HT-29 (cell line): ENCODE measurements at regions not wholly inside any gene's neighbourhood (a gene's known extent, or its start where the extent isn't known, plus 50 kb on each side); places are given as distances from the start of the nearest gene placed in this dataset.
A peak's percentile ranks its signal among the peaks of the same experiment; 100 is the strongest.
"Not testable (repeated sequence)": the region's sequence is repeated elsewhere in the genome, so short reads cannot be mapped to it uniquely, and the experiment has no call there.

Experiments
- DNase-seq: peaks from one replicate; pipeline ENCODE4 v3.0.0-alpha.2; 2015; ENCODE audit warnings: low spot score

DNA sequence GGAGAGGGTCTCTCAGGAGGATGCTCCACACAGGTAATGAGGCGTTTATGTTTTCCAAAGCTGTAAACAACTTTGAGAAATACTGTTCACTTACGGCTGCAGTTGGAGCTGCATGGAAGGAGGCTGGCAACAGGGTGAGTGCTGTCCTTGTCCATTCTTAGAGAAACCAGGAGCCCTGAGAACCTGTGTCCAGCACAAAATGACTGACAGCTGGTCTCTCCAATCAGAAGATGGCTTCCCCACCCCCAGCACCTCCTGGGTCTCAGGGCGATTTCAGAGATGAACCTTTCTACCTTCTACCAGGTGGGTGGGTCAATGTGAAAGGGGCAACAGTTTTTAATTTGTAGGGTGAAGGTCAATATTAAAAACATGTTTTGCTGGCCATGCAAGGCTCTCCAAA is 353.6 kb downstream of the NPHP4 start:
- DNase-seq: no peak

DNA sequence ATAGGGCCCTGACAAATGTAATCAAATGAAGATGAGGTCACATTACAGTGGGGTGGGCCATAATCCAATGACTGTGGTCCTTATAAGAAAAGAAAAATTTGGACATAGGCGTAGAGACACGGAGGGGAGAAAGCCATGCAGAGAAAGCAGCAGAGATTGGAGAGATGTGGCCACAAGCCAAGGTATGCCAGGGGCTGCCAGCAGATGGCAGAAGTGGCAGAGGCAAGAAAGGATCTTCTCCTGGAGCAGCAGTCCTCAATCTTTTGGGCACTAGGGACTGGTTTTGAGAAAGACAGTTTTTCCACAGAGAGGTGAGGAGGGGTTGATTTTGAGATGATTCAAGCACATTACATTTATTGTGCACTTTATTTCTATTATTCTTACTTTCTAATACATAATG is 355.1 kb downstream of the NPHP4 start:
- peak; percentile 22 for DNase-seq

DNA sequence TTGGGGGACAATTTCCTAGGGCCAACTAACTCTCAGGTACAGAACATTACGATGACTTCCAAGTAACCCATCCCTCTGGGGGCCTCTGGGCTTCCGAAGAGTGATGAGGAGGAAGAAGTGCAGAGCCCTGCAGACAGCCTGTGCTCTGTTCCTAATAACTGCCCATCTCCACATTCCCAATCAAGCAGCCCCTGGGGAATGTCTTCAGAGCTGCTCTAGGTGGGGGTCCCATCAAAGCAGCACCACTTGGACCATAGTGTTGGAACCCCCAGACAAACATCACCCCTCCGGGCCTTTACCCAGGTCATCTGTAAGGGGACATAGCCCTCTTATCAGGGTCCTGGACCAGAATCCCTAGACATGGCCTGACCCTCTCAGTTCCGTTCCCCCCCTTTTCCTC is 357.3 kb downstream of the NPHP4 start:
- no peak for DNase-seq

DNA sequence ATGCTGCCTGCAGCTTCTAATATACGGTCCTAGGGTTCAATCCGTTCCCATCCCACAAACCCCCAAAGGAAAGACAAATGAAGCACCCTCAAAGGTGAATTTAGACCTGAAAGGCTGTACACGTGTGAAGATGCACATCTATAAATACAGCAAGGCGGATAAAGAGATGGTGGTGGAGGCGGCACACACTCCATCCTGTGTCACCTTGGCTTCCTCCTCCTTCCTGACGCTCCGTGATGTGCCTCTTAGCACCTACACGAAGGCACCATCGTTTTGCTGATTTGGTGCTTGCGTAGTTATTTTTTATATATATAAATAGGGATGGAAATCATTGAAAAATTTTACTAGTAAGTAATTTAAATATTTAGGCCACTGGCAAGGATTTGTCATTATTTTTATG is 359.4 kb downstream of the NPHP4 start:
- no peak for DNase-seq

DNA sequence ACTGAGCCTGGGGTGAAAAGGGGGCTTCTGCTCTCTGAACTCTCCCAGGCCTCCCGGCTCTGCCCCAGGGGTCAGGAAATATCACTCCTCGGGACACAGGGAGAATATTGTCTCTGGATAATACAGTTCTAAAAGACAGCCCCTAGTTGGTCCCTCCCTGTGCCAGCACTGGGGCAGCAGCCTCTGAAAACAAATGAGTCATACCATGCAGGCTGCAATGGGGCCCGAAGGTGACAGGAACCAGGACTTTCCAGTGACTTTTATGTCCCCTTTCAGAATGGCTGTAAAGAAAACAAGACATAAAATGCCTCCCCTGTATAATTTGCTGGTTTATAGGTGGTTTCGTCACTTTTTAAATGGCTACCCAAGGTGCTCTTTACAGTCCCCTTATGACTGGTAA is 360.0 kb downstream of the NPHP4 start:
- DNase-seq: no peak

DNA sequence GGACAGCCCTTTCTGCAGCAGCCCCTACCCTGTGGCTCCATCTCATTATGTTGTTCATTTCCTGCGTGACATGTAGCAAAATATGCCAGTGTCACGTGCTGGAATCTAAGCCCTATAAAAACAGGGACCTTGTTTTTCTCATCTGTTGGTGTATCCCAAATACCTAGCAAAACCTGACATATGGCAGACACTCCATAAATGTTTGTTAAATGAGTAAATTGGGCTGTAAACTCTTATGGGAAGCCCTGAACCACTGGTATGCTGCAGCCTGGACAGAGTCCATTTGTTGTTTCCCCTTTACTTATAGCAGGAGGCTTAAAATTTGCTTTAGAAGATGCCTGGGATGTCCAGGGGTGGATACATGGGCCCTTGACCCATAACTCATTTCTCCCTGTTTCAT is 363.8 kb downstream of the NPHP4 start:
- no peak for DNase-seq

DNA sequence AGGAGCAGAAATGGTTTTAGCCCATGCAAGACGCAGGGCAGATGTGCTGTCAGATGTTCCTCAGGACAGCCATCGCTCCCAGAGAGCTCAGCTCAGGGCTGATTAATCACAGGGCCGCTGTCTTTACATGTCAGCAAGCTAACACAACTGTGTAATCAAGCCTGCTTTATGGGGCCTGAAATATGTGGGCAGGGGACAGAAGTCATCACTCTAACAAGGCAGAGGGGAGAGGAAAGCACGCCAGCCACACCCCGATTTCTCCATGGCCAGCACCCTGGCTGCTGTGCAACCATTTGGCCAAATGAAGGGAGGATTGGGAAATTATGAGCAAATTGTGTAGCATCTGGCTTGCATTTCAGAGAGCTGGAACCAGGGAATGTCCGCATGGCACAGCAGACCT is 368.8 kb downstream of the NPHP4 start:
- no peak for DNase-seq

DNA sequence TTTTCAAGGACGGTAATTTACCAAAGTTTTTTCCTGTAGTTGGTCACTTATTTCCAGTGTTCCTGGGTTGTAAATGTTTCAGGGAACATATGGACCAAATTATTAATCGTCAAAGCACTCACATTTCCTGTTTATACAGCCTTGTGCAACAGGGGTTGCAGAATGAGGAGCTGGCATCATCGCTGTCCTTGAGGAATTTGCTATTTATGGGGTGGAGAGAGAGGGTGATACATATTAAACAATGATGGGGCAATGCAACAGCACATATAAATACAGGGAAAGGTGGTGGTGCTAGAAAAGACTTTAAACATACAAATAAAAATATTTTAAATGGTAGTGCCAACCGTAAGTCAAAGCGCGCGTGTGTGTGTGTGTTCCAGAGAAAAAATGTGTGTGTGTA is 369.8 kb downstream of the NPHP4 start:
- DNase-seq: no peak

DNA sequence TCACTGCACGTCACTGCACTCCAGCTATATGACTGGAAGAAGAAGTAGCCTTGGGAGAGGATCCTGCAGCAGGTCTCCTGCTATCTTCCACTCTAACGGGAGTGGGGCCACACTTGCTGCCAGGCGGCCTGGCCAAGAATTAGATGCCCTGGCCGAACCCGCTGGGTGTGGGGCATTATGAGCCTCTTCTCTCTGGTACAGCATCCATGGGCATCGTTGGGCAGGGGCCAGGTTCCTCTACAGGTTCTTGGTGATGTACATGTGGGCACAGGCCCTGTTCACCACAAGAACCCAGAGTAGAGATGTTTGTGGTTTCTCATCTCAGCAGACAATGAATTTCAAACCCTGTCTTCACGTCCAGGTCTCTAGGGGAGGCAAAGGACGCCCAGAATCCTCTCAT is 370.5 kb downstream of the NPHP4 start:
- DNase-seq: no peak

DNA sequence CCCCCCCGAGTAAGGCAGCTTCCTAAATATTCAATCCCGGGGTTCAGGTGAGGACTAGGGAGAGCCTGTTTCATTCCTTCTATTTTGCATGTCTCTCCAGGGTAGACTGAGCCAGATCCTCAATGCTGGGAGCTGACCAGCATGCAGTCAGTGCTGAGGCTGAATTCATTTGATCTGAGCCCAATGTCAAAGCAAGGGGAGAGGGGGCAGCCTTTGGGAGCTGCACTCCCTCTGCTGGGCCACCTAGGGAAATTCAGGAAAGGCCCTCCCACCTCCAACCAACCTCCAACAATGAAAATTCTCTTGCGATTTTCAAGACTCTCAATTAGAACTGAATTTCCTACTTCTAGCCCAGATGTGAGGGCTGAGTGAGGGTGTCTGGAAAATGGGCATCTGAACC is 371.2 kb downstream of the NPHP4 start:
- peak; percentile 11 for DNase-seq

DNA sequence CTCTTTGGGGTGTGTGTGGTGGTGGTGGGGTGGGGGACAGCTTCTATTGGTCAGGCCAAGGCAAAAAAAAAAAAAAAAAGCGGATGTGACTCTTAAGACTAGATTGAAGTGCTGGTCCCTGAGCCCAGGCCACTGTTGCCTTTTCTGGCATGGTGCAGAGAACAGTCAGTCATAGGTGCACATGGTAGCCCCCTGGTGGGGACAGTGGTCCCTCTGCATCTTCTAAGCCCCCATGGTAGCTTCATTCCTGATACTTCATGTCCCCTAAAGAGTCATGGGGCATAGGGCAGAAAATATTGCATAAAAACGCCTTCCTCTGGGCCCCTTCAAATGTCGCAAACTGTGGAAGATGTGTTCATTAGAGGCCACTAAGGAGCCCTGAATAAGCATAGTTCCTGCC is 371.8 kb downstream of the NPHP4 start:
- DNase-seq: no peak

DNA sequence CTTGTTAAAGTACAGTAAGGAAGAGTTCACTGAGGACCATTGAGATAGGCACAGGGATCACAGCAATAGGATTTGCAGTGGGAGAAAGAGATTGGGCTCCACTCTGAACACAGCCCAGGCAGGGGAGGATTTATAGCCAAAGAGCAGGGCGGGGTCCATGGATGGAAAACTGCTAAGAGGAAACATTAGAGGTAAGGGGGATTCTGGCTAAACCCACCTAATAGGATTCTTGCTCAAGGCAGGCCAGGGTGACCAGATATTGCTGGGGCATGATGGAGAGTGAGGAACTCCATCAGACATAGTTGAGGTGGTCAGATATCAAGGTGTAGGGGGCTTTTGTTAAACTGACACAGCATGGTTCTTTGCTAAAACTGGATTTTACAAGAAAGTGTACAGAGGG is 372.8 kb downstream of the NPHP4 start:
- DNase-seq: no peak

DNA sequence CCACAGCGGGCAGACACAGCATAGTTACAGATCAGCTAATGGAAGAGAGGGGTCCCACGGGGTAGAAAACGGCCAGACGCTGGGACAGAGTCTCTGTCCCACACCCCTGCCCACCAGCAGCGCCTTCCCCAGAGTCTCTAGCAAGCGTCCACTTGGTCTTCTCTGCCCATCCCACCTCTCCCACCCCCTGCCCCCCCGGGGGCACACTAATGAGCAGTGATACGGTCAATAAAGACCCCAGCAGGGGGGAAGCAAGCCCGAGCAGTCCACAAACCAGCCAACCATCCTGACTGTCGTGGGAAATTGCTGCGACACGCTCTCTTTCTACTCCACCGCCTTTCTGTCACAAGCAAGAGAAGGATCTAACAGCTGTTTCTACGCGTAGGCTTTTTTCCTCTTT is 374.7 kb downstream of the NPHP4 start:
- DNase-seq: no peak

DNA sequence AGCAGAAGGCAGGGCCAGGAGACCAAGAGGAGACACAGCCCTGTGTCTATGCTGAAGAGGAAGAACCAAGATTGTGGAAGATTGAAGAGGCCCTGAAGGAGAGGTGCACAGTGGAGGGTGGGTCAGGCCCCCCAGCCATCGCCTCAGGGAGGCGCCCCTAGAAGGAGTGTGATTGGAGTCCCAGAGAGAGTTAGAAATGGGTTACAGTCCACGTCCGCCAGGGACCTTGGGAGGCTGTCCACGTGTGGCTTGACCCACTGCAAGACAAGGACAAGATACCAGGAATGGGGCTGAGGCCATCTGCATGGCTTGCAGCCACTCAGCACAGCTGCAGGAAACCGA is 375.1 kb downstream of the NPHP4 start:
- DNase-seq: no peak

DNA sequence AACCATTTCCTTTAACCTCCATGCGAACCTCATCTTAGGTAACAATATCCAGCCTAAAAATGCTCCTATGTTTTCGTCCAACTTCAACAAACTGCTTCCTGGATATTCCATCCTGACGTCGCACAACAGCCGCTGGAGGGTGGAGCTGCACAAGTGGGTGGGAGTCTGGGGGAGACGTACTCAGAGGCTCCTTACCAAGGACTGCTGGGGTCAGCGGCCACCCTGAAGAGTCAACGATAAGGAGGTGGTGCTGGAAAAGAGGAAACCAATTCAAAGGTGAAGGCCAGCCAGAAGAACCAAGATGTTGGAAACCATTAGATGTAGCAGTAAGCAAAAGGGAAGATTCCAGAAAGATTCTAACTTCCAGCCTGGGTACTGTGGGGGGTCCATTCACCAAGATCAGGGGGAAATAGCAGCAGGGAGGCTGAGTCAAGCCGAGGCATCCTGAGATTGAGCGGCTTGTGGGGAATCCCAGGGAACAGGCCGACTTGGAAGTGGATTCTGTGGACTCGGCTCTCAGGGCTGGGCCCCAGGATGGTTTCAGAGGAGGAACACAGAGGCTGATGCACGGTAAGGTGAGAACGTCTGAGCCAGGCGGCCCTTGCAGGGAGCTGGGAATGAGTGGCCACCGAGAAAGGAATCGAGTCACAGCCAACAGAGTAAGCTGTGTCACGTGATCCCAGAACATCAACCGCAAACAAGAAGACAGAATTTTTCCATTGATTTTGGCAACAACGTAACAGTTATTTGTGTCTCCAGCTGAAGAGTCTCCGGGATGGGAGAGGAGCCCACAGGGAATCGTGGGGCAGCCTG is 375.7 kb downstream of the NPHP4 start:
- DNase-seq: no peak

DNA sequence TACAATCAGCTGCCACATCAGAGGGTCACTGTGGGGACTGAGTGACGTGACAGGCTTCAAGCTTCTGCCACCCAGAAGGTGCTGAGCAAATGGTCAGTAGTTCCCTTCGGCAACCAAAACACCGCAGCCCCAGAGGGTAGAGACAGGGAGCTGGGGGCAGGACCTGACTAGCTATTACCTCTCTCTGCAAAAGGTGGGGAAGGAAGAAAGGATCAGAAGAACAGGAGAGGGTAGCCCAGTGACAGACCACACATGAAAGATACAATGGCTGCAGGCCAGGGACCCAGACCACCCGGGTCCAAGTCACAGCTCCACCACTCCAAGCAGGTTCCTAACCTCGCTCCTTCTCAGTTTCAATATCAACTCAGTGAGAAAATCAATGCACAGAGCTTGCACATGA is 377.1 kb downstream of the NPHP4 start:
- no peak for DNase-seq

DNA sequence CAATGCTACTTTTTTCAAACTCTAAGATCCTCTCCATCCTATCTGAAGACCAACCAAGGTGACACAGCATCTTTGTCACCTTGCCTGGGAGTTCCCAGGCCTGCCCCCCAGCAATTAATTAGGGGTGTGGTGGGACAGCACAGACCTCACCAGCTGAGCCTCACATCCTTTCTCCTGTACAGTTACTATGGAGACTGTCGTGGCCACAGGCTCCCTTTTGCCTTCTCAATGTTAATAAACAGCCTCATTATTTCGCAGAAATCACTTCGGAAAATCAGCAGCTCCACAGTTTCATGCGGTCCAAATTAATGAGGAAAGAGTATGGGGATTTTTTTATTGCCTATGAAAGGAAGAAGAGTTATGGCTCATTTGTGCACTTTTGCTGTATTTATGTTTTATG is 378.3 kb downstream of the NPHP4 start:
- DNase-seq: no peak

DNA sequence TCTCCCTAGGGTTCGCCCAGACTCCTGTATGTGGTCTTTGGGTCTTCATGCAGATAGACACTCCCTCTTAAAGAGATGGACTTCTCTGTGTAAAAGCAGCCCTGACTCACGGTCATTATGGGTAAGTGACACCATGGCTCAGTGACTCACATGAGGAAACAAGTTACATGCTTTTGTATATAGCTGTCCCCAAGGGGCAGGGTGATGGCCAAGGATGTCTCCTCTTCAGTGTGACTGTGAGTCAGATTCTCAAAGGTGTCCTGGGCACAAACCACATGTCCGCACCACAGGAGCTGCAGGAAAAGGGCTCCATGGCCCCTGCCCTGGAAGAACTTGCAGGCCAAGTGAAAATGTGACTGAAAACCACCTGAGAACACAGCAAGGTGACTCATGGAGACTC is 380.4 kb downstream of the NPHP4 start:
- DNase-seq: no peak

DNA sequence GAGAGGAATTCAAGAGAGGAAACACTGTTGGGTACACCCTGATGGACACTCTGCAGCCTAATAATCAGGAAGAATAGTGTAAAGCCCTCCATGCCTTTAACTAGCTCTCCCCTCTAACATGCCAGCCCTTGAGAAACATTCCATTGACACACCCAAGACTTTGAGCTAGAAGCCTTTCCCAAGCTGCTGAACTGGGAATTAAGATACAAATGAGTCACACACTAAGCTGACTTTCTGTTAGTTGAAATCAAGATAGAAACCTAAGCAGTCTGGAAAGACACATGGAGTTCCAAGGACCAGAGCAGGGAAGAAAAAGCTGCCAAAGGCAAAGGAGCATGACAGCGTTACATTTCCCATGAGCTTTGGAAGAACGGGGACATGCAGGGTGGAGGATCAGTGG is 380.8 kb downstream of the NPHP4 start:
- DNase-seq: no peak

DNA sequence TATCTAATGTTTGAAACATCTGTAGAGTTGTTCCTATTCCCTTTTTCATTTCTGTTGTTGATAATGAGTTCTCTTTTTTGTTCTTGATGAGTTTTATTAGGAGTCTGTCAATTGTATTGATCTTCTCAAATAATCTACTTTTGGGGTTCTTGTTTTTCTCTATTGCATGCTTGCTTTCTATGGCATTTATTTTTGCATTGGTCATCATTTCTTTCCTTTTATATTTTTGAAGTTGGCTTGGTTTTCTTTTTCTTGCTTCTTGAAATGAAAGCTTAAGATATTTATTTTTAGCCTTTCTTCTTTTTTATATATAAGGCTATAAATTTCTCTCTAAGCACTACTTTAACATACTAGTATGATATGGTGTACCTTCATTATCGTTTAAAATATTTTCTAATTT is 381.8 kb downstream of the NPHP4 start:
- no peak for DNase-seq

DNA sequence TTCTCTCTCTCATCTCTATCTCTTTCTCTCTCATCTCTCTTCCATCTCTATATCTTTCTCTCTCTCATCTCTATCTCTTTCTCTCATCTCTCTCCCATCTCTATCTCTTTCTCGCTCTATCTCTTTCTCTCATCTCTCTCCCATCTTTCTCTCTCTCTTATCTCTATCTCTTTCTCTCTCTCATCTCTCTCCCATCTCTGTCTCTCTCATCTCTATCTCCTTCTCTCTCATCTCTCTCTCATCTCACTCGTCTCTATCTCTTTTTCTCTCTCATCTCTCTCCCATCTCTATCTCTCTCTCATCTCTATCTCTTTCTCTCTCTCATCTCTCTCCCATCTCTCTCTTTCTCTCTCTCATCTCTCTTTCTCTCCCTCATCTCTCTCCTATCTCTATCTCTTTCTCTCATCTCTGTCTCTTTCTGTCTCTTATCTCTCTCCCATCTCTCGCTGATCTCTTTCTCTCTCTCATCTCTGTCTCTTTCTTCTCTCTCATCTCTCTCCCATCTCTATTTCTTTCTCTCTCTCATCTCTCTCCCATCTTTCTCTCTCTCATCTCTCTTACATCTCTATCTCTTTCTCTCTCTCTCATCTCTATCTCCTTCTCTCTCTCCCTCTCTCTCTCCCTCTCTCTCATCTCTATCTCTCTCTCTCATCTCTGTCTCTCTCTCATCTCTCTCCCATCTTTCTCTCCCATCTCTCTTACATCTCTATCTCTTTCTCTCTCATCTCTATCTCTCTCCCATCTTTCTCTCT is 388.7 kb downstream of the NPHP4 start:
- DNase-seq: no peak

DNA sequence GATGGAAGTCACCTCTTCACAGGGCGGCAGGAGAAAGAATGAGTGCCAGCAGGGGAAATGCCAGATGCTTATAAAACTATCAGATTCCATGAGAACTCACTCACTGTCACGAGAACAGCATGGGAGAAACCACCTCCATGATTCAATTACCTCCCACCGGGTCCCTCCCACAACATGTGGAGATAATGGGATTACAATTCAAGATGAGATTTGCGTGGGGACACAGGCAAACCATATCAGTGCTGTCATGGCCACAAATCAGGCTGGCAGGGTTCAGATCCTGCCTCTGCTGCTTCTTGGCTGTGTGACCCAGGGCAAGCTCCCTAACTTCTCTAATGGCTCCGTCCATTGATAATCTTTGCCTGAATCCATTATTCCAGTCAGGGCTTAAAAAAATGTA is 389.5 kb downstream of the NPHP4 start:
- DNase-seq: not testable (repeated sequence)

DNA sequence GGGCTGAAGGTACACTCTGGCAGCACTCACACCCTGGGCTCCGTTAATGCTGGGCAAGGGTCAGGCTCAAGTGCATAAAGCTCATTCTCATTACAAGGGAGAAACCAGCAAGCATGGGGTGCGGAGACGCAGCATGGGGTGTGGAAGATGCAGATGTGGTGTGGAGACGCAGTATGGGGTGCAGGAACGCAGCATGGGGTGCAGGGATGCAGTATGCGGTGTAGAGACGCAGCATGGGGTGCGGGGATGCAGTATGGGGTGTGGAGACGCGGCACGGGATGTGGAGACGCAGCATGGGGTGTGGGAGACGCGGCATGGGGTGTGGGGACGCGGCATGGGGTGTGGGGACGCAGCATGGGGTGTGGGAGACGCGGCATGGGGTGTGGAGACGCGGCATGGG is 390.7 kb downstream of the NPHP4 start:
- no peak for DNase-seq

DNA sequence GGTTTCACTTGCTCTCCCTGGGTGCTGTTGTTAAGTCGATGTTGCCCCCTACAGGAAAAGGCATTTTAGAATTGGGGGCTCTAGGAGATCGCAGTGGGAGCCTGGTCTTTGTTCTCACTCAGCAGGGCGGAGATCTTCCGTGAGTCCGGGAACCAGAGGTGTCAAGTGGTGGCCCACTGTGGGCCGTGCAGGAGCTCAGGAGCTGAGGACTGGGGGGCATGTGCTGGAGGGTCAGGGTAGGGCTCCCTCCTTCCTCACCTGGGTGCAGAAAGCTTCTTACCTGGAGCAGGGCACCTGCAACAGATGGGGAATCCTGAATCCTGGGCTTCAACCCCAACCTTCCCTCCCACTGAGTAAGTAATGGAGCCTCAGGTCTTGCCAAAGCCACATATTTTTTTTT is 392.7 kb downstream of the NPHP4 start:
- DNase-seq: no peak
